GM21360 (cell line): ENCODE measurements at regions not wholly inside any gene's neighbourhood (a gene's known extent, or its start where the extent isn't known, plus 50 kb on each side); places are given as distances from the start of the nearest gene placed in this dataset.

Experiments used
- ATAC-seq: cut with Tn5 transposase; IDR thresholded peaks from one replicate; pipeline ENCODE4 v1.9.1; 2021; ENCODE audit warnings: mild to moderate bottlenecking, moderate library complexity; ENCODE audit not compliant: unreplicated experiment

DNA sequence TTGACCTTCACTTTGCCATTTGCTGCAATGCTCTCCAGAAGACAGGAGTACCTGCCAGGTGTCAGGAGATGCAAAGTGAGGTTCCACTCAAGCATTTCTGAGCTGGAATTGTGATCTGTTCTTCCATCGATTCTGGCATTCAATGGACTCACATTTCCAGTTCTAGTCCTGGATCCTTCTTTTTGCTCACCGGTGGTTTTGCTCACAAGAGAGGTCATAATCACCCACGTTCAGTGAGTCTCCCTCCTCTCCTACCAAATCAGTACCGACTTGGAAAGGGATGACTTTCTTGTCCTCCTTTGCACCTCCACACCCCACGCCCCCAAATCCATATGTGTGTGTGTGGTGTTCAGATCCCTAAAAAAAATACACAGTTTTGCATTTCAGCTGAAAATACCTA is 206.7 kb upstream of the IGF1R start:
- ATAC-seq, result no peak

- peak; percentile 72 for ATAC-seq
These were observed 205.9 kb upstream of the IGF1R start for GRCh38 chr15:98442379-98442833.

GRCh38 chr15:98442901-98443300 is 205.4 kb upstream of the IGF1R start:
- no peak for ATAC-seq

DNA sequence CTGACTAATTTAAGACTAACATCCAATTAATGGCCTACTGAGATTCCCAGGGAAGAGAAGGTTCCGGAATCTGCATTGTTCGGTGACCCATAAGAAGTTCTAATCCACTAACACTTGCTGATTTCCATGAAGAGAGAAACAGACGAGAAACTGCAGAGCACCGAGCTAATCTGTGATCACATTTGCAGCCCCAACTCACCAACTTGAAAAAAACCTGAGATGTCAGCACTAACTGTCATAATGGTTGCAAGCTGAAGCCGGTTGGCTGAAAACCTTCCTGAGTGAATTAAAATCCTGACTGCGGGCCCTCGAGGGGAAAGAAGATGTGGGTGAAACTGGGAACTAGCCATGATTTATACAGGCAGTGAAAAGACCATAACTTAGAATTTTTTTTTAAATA is 204.8 kb upstream of the IGF1R start:
- ATAC-seq, result no peak

GRCh38 chr15:98444138-98444537 is 204.2 kb upstream of the IGF1R start:
- ATAC-seq, result no peak

DNA sequence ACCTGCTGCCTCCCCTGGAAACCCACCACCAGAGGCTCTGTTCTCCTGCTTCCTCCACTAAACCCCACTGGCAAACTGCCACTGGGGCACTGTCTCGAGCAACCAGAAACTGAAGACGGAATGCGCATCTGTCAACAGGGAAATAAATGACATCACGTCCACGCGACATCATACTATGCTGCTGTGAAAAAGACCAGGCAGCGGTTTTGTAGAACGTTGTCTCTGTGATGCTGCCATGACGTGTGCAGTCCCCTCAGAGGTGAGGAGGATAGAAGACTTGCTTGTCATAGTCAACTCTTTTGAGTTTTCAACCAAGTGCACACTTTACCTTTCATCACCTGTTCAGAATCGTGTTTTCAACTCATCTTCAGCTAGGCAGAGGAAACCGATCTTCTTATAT is 203.0 kb upstream of the IGF1R start:
- no peak for ATAC-seq

GRCh38 chr15:98446083-98446482 is 202.3 kb upstream of the IGF1R start:
- ATAC-seq, result no peak

GRCh38 chr15:98447069-98447468 is 201.3 kb upstream of the IGF1R start:
- ATAC-seq, result no peak

DNA sequence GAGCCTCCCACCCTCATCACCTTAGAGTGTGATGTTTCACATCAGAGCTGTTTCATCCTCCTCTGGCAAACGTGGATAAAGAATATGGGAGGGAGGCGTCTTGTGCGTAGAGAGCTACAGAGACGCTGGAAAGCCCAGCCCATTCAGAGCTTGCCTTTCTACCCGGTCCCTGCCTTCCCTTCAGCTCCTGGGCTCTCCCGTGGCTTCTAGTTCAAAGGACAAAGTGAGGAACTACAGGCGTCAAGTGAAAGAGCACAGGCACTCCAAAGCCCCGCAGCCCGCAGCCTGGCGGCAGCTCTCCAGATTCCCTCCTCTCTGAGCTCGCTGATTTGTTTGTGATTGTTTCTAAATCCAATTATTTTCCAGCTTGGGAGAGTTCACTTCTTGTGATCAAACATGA is 197.1 kb upstream of the IGF1R start:
- ATAC-seq, result no peak

DNA sequence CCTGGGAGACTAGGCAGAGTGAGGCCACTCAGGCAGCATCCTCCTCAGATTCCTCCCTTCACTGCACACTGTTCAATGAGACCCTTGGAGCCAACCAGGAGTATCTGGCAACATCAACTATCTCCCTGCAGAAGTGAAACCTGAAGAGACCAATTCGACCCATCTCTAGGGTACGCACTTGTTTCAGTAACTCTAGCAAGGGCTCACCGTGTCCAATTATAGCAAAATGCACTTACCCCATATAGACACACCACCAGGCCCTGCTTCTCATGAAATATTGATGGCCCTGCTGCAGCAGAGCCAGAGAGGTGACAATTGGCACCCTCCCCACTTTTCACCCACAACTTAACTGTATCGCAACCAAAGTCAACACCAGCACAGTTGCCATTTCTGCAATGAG is 196.1 kb upstream of the IGF1R start:
- ATAC-seq, result no peak

DNA sequence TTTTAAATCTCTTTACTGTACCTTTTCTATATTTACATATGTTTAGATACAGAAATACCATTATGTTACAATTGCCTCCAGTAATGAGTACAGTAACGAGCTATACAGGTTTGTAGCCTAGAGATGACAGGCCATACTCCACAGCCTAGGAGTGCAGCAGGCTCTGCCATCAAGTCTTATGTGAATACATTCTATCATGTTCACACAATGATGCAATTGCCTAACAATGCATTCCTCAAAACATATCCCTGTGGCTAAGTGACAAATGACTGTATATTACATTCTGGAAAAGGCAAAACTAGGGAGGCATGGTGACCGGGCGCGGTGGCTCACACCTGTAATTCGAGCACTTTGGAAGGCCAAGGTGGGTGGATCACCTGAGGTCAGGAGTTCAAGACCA is 192.4 kb upstream of the IGF1R start:
- ATAC-seq, result no peak

GRCh38 chr15:98476559-98476958 is 171.8 kb upstream of the IGF1R start:
- no peak for ATAC-seq

GRCh38 chr15:98480844-98481243 is 167.5 kb upstream of the IGF1R start:
- ATAC-seq, result no peak

GRCh38 chr15:98483575-98484130 is 164.7 kb upstream of the IGF1R start:
- ATAC-seq, result no peak

GRCh38 chr15:98484914-98485313 is 163.4 kb upstream of the IGF1R start:
- ATAC-seq, result no peak

DNA sequence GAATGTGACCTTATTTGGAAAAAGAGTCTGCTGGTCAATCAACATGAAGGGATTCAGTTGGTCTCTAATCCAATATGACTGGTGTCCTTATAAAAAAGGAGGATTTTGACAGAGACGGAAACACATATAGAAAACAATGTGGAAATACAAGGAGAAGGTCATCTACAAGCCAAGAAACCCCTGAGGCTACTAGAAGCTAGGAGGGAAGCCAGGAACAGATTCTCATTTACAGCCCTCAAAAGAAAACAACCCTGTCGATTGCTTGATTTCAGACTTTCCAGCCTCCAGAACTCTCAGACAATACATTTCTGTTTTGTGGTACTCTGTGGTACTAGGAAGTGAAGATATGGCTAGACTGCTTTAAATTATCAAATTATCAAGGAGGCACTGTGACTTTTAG is 162.9 kb upstream of the IGF1R start:
- no peak for ATAC-seq

DNA sequence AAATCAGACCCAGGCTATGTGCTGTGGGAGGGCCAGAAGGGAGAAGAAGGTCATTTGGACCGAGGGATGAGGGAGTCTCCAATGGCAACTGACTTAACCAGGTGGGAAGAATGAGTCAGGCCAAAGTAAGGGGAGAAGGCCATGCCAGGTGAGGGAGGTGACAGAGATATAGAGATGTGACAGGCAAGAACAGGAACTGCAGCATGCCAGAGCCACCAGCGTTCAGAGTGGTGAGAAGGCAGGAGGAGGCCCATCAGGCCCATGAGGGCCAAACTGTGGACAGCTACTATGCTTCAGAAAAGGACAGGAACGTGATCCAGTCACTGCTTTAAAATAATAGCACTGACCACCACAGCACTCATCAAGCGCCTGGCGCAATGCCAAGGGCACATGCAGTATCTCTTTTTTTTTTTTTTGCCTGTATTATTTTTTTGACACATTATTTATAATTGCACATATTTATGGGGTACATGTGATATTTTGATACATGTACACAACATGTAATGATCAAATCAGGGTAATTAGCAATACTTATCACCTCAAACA is 154.3 kb upstream of the IGF1R start:
- no peak for ATAC-seq

GRCh38 chr15:98501192-98501591 is 147.1 kb upstream of the IGF1R start:
- ATAC-seq, result no peak

DNA sequence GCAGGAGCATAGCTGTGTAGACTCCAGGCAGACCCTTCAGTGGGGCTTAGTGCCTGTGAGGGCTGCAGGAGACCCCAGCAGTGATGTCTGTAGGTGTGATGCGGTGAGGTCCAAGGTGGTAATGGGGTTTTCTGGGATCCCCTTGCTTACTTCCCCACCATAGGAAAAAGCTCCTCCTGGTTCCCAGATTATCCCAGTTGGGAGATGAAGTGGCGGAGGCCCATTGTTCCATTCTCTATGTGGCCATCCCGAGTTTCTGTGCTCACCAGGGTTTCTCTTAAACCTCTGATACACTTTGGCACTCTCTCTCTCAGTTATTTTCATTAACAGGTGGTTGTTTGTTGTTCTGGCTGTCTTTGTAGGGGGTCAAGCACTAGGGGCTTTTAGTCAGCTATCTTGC is 146.7 kb upstream of the IGF1R start:
- no peak for ATAC-seq

DNA sequence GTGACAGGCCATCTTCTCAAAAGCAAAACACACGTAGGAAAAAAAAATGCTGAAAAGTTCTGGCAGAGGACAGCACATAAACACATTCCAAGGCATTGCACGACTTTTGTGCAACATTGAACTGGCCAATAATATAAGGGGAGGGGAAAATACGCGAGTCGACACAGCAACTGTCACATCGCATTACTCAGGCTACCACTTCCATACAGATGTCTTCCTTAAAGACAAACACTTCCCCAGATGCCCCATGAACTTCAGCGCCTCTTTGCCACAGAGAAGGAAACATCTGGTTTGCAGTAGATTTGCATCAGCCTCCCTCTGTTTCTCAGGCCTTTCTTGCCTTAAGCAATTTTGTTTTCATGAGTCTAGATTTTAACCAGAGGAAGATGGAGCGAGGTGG is 144.4 kb upstream of the IGF1R start:
- no peak for ATAC-seq

- ATAC-seq, result no peak
These were observed 143.3 kb upstream of the IGF1R start for GRCh38 chr15:98504998-98505397.

- ATAC-seq, result no peak
These were observed 142.7 kb upstream of the IGF1R start for GRCh38 chr15:98505611-98506031.

- ATAC-seq, result no peak
These were observed 142.2 kb upstream of the IGF1R start for GRCh38 chr15:98506172-98506571.
